Esophagus squamous epithelium (tissue), 5 donors: ENCODE measurements at regions not wholly inside any gene's neighbourhood (a gene's known extent, or its start where the extent isn't known, plus 50 kb on each side); places are given as distances from the start of the nearest gene placed in this dataset.
"Not testable (repeated sequence)": the region's sequence is repeated elsewhere in the genome, so short reads cannot be mapped to it uniquely, and the experiment has no call there.

ENCODE experiments used
- DNase-seq: peaks from one replicate; lab custom pipeline; 2025; lab: John Stamatoyannopoulos, UW
- H3K27ac ChIP-seq, 4 donors: fragments of 200-600 bp; sonication (generic); one replicate each; pipeline ENCODE4 v1.5.1; 2016 to 2019; ENCODE audit warnings: mild to moderate bottlenecking in 1 of 4
- H3K27me3 ChIP-seq, 4 donors: fragments of 200-600 bp; sonication (generic); 1 replicate in 3 of 4; 2 replicates in 1 of 4; pipeline versions ENCODE4 v1.5.1 to v1.6.0; 2017 to 2021; ENCODE audit warnings: antibody characterized with exemption in 1 of 4
- H3K36me3 ChIP-seq, 3 donors: fragments of 200-600 bp; sonication (generic); one replicate each; pipeline ENCODE4 v1.5.1; 2016 to 2019
- H3K4me1 ChIP-seq, 3 donors: fragments of 200-600 bp; sonication (generic); one replicate each; pipeline ENCODE4 v1.5.1; 2017 to 2019
- H3K4me3 ChIP-seq, 4 donors: fragments of 200-600 bp; sonication (generic); 1 replicate in 3 of 4; 2 replicates in 1 of 4; pipeline ENCODE4 v1.5.1; 2016 to 2019; ENCODE audit warnings: mild to moderate bottlenecking in 2 of 4, moderate library complexity in 1 of 4
- H3K9me3 ChIP-seq, 3 donors: fragments of 200-600 bp; sonication (generic); one replicate each; pipeline ENCODE4 v1.5.1; 2016 to 2019
- CTCF ChIP-seq, 6 experiments: fragments of 450-650 bp in 4 of 6; fragments of 200-600 bp in 2 of 6; sonication (generic) in 2 of 6; IDR thresholded peaks; one replicate each; pipeline ENCODE4 v1.5.1; 2016 to 2019; ENCODE audit warnings: antibody characterized with exemption in 6 of 6, mild to moderate bottlenecking in 4 of 6, moderate library complexity in 4 of 6
- WGBS, 2 donors: methylation state at CpG; one replicate each; pipeline ENCODE4 v1.1.5; 2018; 5-methylcytosine and 5-hydroxymethylcytosine counted together
- intact Hi-C: fragments of 100-400 bp; cut with DNase I; formaldehyde crosslinking; loops from one replicate; pipeline ENCODE4 v1.15.0; 2022
- donor health status: DM: yes; HTN: yes; CAD: no.

GRCh38 chr1:224012162-224012561 is 101.7 kb upstream of the FBXO28 start:
- H3K4me3 ChIP-seq, DNase-seq, H3K27me3 ChIP-seq, H3K27ac ChIP-seq, intact Hi-C loops, H3K4me1 ChIP-seq: not testable (repeated sequence)
- Histone ChIP-seq H3K36me3 (peaks cover 0 to 11% (median 0%) of the 10 kb centered on the region in 3 donors), H3K9me3 (peaks cover 0 to 17% (median 3%) of the 10 kb centered on the region in 3 donors)
- 78 to 79% methylated on average over 15 of the region's 15 CpGs for WGBS, 2 donors

GRCh38 chr1:224011751-224012150 is 102.2 kb upstream of the FBXO28 start:
- H3K27me3 ChIP-seq, H3K4me3 ChIP-seq, H3K27ac ChIP-seq, intact Hi-C loops, H3K4me1 ChIP-seq, DNase-seq: not testable (repeated sequence)
- Histone ChIP-seq H3K36me3 (peaks cover 0 to 13% (median 0%) of the 10 kb centered on the region in 3 donors), H3K9me3 (peaks cover 0 to 17% (median 3%) of the 10 kb centered on the region in 3 donors)
- 80 to 86% methylated on average over 7 of the region's 7 CpGs for WGBS, 2 donors

- intact Hi-C loops, H3K27ac ChIP-seq, H3K27me3 ChIP-seq, DNase-seq, H3K4me1 ChIP-seq, H3K4me3 ChIP-seq: not testable (repeated sequence)
- Histone ChIP-seq H3K36me3 (peaks cover 0 to 13% (median 0%) of the 10 kb centered on the region in 3 donors), H3K9me3 (peaks cover 0 to 17% (median 3%) of the 10 kb centered on the region in 3 donors)
- WGBS, 2 donors, result 96 to 97% methylated on average over 7 of the region's 7 CpGs
Observed at GRCh38 chr1:224011153-224011552, 102.8 kb upstream of the FBXO28 start.

GRCh38 chr1:224005973-224006372 is 107.9 kb upstream of the FBXO28 start:
- DNase-seq, intact Hi-C loops, H3K27ac ChIP-seq, H3K27me3 ChIP-seq, H3K4me1 ChIP-seq, H3K4me3 ChIP-seq, H3K9me3 ChIP-seq: not testable (repeated sequence)
- WGBS, 2 donors, result 96 to 97% methylated on average over 3 of the region's 3 CpGs
- peaks cover 0 to 18% (median 0%) of the 10 kb centered on the region in 3 donors for H3K36me3 ChIP-seq

GRCh38 chr1:224004552-224005315 is 109.2 kb upstream of the FBXO28 start:
- TF ChIP-seq CTCF (IDR thresholded peaks at IDR 0.05), result peak in 2 of 6 experiments; percentile 26 to 28
- H3K36me3 ChIP-seq, result peaks cover 0 to 18% (median 0%) of the 10 kb centered on the region in 3 donors
- intact Hi-C loops, H3K4me1 ChIP-seq, H3K27ac ChIP-seq, H3K4me3 ChIP-seq, H3K27me3 ChIP-seq, DNase-seq, H3K9me3 ChIP-seq: not testable (repeated sequence)
- WGBS, 2 donors, result 76 to 79% methylated on average over 4 of the region's 4 CpGs

- DNase-seq, H3K4me1 ChIP-seq, H3K27me3 ChIP-seq, H3K9me3 ChIP-seq, intact Hi-C loops, H3K27ac ChIP-seq, H3K4me3 ChIP-seq: not testable (repeated sequence)
- 0% methylated on average over 1 of the region's 1 CpG for WGBS, 2 donors
- peaks cover 0 to 18% (median 0%) of the 10 kb centered on the region in 3 donors for H3K36me3 ChIP-seq
Observed at GRCh38 chr1:224003896-224004295, 110.0 kb upstream of the FBXO28 start.

- WGBS, 2 donors, result 70 to 93% methylated on average over 2 of the region's 2 CpGs
- H3K9me3 ChIP-seq, intact Hi-C loops, H3K27ac ChIP-seq, H3K36me3 ChIP-seq, H3K4me1 ChIP-seq, DNase-seq, H3K27me3 ChIP-seq, H3K4me3 ChIP-seq: not testable (repeated sequence)
Observed at GRCh38 chr1:224001757-224002156, 112.2 kb upstream of the FBXO28 start.

GRCh38 chr1:223999761-224000160 is 114.2 kb upstream of the FBXO28 start:
- H3K27me3 ChIP-seq, H3K36me3 ChIP-seq, H3K9me3 ChIP-seq, H3K27ac ChIP-seq, intact Hi-C loops, H3K4me3 ChIP-seq, DNase-seq, H3K4me1 ChIP-seq: not testable (repeated sequence)
- WGBS, 2 donors, result 66 to 72% methylated on average over 4 of the region's 4 CpGs

GRCh38 chr1:223998676-223999455 is 115.0 kb upstream of the FBXO28 start:
- H3K4me1 ChIP-seq, H3K36me3 ChIP-seq, DNase-seq, H3K9me3 ChIP-seq, intact Hi-C loops, H3K4me3 ChIP-seq, H3K27me3 ChIP-seq: not testable (repeated sequence)
- 54 to 71% methylated on average over 3 of the region's 4 CpGs for WGBS, 2 donors
- H3K27ac ChIP-seq, result peak overlapping the region in 1 of 4 donors; percentile 28

- H3K4me1 ChIP-seq, result peaks cover 0 to 14% (median 3%) of the 10 kb centered on the region in 3 donors
- H3K9me3 ChIP-seq, H3K4me3 ChIP-seq, intact Hi-C loops, DNase-seq, H3K27me3 ChIP-seq, H3K36me3 ChIP-seq, H3K27ac ChIP-seq: not testable (repeated sequence)
- WGBS, 2 donors, result 98 to 100% methylated on average over 1 to 2 of the region's 2 CpGs
Observed at GRCh38 chr1:223996376-223996775, 117.5 kb upstream of the FBXO28 start.
